ENCODE measurements at regions not wholly inside any gene's neighbourhood (a gene's known extent, or its start where the extent isn't known, plus 50 kb on each side); places are given as distances from the start of the nearest gene placed in this dataset.
"Not testable (repeated sequence)": the region's sequence is repeated elsewhere in the genome, so short reads cannot be mapped to it uniquely, and the experiment has no call there.

- H3K9ac ChIP-seq (ENCODE audit: insufficient read length, low read depth): no peak overlapping the region
- H3K27me3 ChIP-seq (ENCODE audit: insufficient read depth, insufficient read length): no peaks in the 10 kb centered on the region
- H3K36me3 ChIP-seq (ENCODE audit: insufficient read depth, insufficient read length, low read length): no peaks in the 10 kb centered on the region
- DNase-seq (ENCODE audit: low read depth, low spot score): no peak
- no peak overlapping the region for H3K4me3 ChIP-seq (ENCODE audit: insufficient read length, low read depth)
- no peak for TF ChIP-seq YY1 (IDR thresholded peaks at IDR 0.05; ENCODE audit: insufficient read depth, insufficient read length)
- no peak for TF ChIP-seq SUZ12 (IDR thresholded peaks at IDR 0.05; ENCODE audit: extremely low read depth, insufficient read depth, insufficient read length)
- TF ChIP-seq ZNF274 (IDR thresholded peaks at IDR 0.05; ENCODE audit: low read depth, low read length): no peak
- no peaks in the 10 kb centered on the region for H3K9me3 ChIP-seq (ENCODE audit: insufficient read depth, low read length)
- no peaks in the 10 kb centered on the region for H3K4me1 ChIP-seq (ENCODE audit: insufficient read depth, insufficient read length)
Measured at GRCh38 chr5:44953078-44953477, 144.3 kb downstream of the MRPS30 start.

- not testable (repeated sequence) for H3K27me3 ChIP-seq (ENCODE audit: insufficient read depth, insufficient read length); H3K4me3 ChIP-seq (ENCODE audit: insufficient read length, low read depth); DNase-seq (ENCODE audit: low read depth, low spot score)
Measured at GRCh38 chr5:44958943-44959454, 150.3 kb downstream of the MRPS30 start.

GRCh38 chr5:44969825-44970224 is 161.1 kb downstream of the MRPS30 start:
- Histone ChIP-seq H3K4me1 (ENCODE audit: insufficient read depth, insufficient read length) (no peaks in the 10 kb centered on the region), H3K9ac (ENCODE audit: insufficient read length, low read depth) (no peak overlapping the region), H3K4me3 (ENCODE audit: insufficient read length, low read depth) (no peak overlapping the region), H3K36me3 (ENCODE audit: insufficient read depth, insufficient read length, low read length) (no peaks in the 10 kb centered on the region), H3K9me3 (ENCODE audit: insufficient read depth, low read length) (no peaks in the 10 kb centered on the region; the same call in 1 of the 2 replicates), H3K27me3 (ENCODE audit: insufficient read depth, insufficient read length) (no peaks in the 10 kb centered on the region)
- no peak for DNase-seq (ENCODE audit: low read depth, low spot score)
- TF ChIP-seq ZNF274 (IDR thresholded peaks at IDR 0.05; ENCODE audit: low read depth, low read length): no peak
- no peak for TF ChIP-seq YY1 (IDR thresholded peaks at IDR 0.05; ENCODE audit: insufficient read depth, insufficient read length)
- TF ChIP-seq SUZ12 (IDR thresholded peaks at IDR 0.05; ENCODE audit: extremely low read depth, insufficient read depth, insufficient read length): no peak

More at GRCh38 chr5:44958943-44959454, 150.3 kb downstream of the MRPS30 start:
- H3K4me1 ChIP-seq (ENCODE audit: insufficient read depth, insufficient read length); H3K36me3 ChIP-seq (ENCODE audit: insufficient read depth, insufficient read length, low read length); H3K9ac ChIP-seq (ENCODE audit: insufficient read length, low read depth); H3K9me3 ChIP-seq (ENCODE audit: insufficient read depth, low read length): not testable (repeated sequence)

- not testable (repeated sequence) for H3K9ac ChIP-seq (ENCODE audit: insufficient read length, low read depth)
Measured at GRCh38 chr5:44970963-44971362, 162.2 kb downstream of the MRPS30 start.

GRCh38 chr5:44974813-44975212 is 166.1 kb downstream of the MRPS30 start:
- H3K9ac ChIP-seq (ENCODE audit: insufficient read length, low read depth): no peak overlapping the region
- no peaks in the 10 kb centered on the region for H3K4me1 ChIP-seq (ENCODE audit: insufficient read depth, insufficient read length)
- no peaks in the 10 kb centered on the region; the same call in 1 of the 2 replicates for H3K9me3 ChIP-seq (ENCODE audit: insufficient read depth, low read length)
- no peaks in the 10 kb centered on the region for H3K27me3 ChIP-seq (ENCODE audit: insufficient read depth, insufficient read length)
- H3K36me3 ChIP-seq (ENCODE audit: insufficient read depth, insufficient read length, low read length): no peaks in the 10 kb centered on the region
- no peak overlapping the region for H3K4me3 ChIP-seq (ENCODE audit: insufficient read length, low read depth)
- TF ChIP-seq ZNF274 (IDR thresholded peaks at IDR 0.05; ENCODE audit: low read depth, low read length): no peak
- TF ChIP-seq SUZ12 (IDR thresholded peaks at IDR 0.05; ENCODE audit: extremely low read depth, insufficient read depth, insufficient read length): no peak
- no peak for TF ChIP-seq YY1 (IDR thresholded peaks at IDR 0.05; ENCODE audit: insufficient read depth, insufficient read length)
- DNase-seq (ENCODE audit: low read depth, low spot score): no peak

More at GRCh38 chr5:44970963-44971362, 162.2 kb downstream of the MRPS30 start:
- DNase-seq (ENCODE audit: low read depth, low spot score); H3K36me3 ChIP-seq (ENCODE audit: insufficient read depth, insufficient read length, low read length); H3K9me3 ChIP-seq (ENCODE audit: insufficient read depth, low read length); H3K4me3 ChIP-seq (ENCODE audit: insufficient read length, low read depth); H3K27me3 ChIP-seq (ENCODE audit: insufficient read depth, insufficient read length); H3K4me1 ChIP-seq (ENCODE audit: insufficient read depth, insufficient read length): not testable (repeated sequence)

GRCh38 chr5:44981708-44982107 is 173.0 kb downstream of the MRPS30 start:
- TF ChIP-seq SUZ12 (IDR thresholded peaks at IDR 0.05; ENCODE audit: extremely low read depth, insufficient read depth, insufficient read length) (no peak), YY1 (IDR thresholded peaks at IDR 0.05; ENCODE audit: insufficient read depth, insufficient read length) (no peak), ZNF274 (IDR thresholded peaks at IDR 0.05; ENCODE audit: low read depth, low read length) (no peak)
- Histone ChIP-seq H3K36me3 (ENCODE audit: insufficient read depth, insufficient read length, low read length) (no peaks in the 10 kb centered on the region), H3K9me3 (ENCODE audit: insufficient read depth, low read length) (peaks cover 15% of the 10 kb centered on the region), H3K27me3 (ENCODE audit: insufficient read depth, insufficient read length) (no peaks in the 10 kb centered on the region), H3K4me3 (ENCODE audit: insufficient read length, low read depth) (no peak overlapping the region), H3K9ac (ENCODE audit: insufficient read length, low read depth) (no peak overlapping the region), H3K4me1 (ENCODE audit: insufficient read depth, insufficient read length) (no peaks in the 10 kb centered on the region)
- no peak for DNase-seq (ENCODE audit: low read depth, low spot score)

GRCh38 chr5:44983006-44983405 is 174.3 kb downstream of the MRPS30 start:
- Histone ChIP-seq H3K9me3 (ENCODE audit: insufficient read depth, low read length) (peaks cover 15% of the 10 kb centered on the region), H3K4me3 (ENCODE audit: insufficient read length, low read depth) (no peak overlapping the region), H3K4me1 (ENCODE audit: insufficient read depth, insufficient read length) (no peaks in the 10 kb centered on the region), H3K9ac (ENCODE audit: insufficient read length, low read depth) (no peak overlapping the region), H3K27me3 (ENCODE audit: insufficient read depth, insufficient read length) (no peaks in the 10 kb centered on the region), H3K36me3 (ENCODE audit: insufficient read depth, insufficient read length, low read length) (no peaks in the 10 kb centered on the region)
- no peak for DNase-seq (ENCODE audit: low read depth, low spot score)
- TF ChIP-seq YY1 (IDR thresholded peaks at IDR 0.05; ENCODE audit: insufficient read depth, insufficient read length) (no peak), ZNF274 (IDR thresholded peaks at IDR 0.05; ENCODE audit: low read depth, low read length) (no peak), SUZ12 (IDR thresholded peaks at IDR 0.05; ENCODE audit: extremely low read depth, insufficient read depth, insufficient read length) (no peak)

- Histone ChIP-seq H3K4me3 (ENCODE audit: insufficient read length, low read depth) (no peak overlapping the region), H3K27me3 (ENCODE audit: insufficient read depth, insufficient read length) (no peaks in the 10 kb centered on the region), H3K4me1 (ENCODE audit: insufficient read depth, insufficient read length) (no peaks in the 10 kb centered on the region), H3K9ac (ENCODE audit: insufficient read length, low read depth) (no peak overlapping the region), H3K9me3 (ENCODE audit: insufficient read depth, low read length) (peaks cover 32% of the 10 kb centered on the region), H3K36me3 (ENCODE audit: insufficient read depth, insufficient read length, low read length) (no peaks in the 10 kb centered on the region)
- no peak for DNase-seq (ENCODE audit: low read depth, low spot score)
- TF ChIP-seq SUZ12 (IDR thresholded peaks at IDR 0.05; ENCODE audit: extremely low read depth, insufficient read depth, insufficient read length) (no peak), ZNF274 (IDR thresholded peaks at IDR 0.05; ENCODE audit: low read depth, low read length) (no peak), YY1 (IDR thresholded peaks at IDR 0.05; ENCODE audit: insufficient read depth, insufficient read length) (no peak)
Measured at GRCh38 chr5:44987026-44987425, 178.3 kb downstream of the MRPS30 start.

All from NT2/D1 (cell line).